Ascending aorta (tissue), 2 donors: ENCODE measurements at regions not wholly inside any gene's neighbourhood (a gene's known extent, or its start where the extent isn't known, plus 50 kb on each side); places are given as distances from the start of the nearest gene placed in this dataset.

Source experiments
- DNase-seq, 2 donors: peaks; one replicate each; pipeline ENCODE4 v3.0.0-alpha.2; 2019; ENCODE audit warnings: low spot score in 2 of 2
- H3K27ac ChIP-seq, 2 donors: fragments of 200-600 bp; sonication (generic); one replicate each; pipeline ENCODE4 v1.5.1; 2016 to 2017; ENCODE audit warnings: mild to moderate bottlenecking in 1 of 2
- H3K27me3 ChIP-seq: fragments of 200-600 bp; sonication (generic); one replicate; pipeline ENCODE4 v1.5.1; 2017
- H3K36me3 ChIP-seq, 2 donors: fragments of 200-600 bp; sonication (generic); one replicate each; pipeline ENCODE4 v1.5.1; 2016
- H3K4me1 ChIP-seq, 2 donors: fragments of 200-600 bp; sonication (generic); one replicate each; pipeline ENCODE4 v1.5.1; 2016 to 2017; ENCODE audit warnings: mild to moderate bottlenecking in 1 of 2
- H3K4me3 ChIP-seq, 2 donors: fragments of 200-600 bp; sonication (generic); one replicate each; pipeline ENCODE4 v1.5.1; 2016 to 2017; ENCODE audit warnings: mild to moderate bottlenecking in 1 of 2
- H3K9me3 ChIP-seq, 2 donors: fragments of 200-600 bp; sonication (generic); one replicate each; pipeline ENCODE4 v1.5.1; 2016
- CTCF ChIP-seq, 3 experiments: fragments of 200-600 bp in 2 of 3; fragments of 450-650 bp in 1 of 3; sonication (generic) in 2 of 3; IDR thresholded peaks; one replicate each; pipeline ENCODE4 v1.5.1; 2016 to 2019; ENCODE audit warnings: antibody characterized with exemption in 3 of 3, mild to moderate bottlenecking in 1 of 3, moderate library complexity in 1 of 3
- intact Hi-C: fragments of 100-400 bp; cut with DNase I; formaldehyde crosslinking; loops from one replicate; pipeline ENCODE4 v1.15.1; 2023

- H3K27me3 ChIP-seq, result no peaks in the 10 kb centered on the region
- intact Hi-C loops, result no loop called here
- H3K36me3 ChIP-seq, result no peaks in the 10 kb centered on the region
- H3K9me3 ChIP-seq, result no peaks in the 10 kb centered on the region
- no peak for TF ChIP-seq CTCF (IDR thresholded peaks at IDR 0.05)
- H3K4me3 ChIP-seq, result no peak overlapping the region
- H3K4me1 ChIP-seq, result no peaks in the 10 kb centered on the region
- DNase-seq, result no peak
- no peak overlapping the region for H3K27ac ChIP-seq
These were observed 498.2 kb downstream of the BCL11B start for GRCh38 chr14:98773814-98774213.

GRCh38 chr14:98775892-98776291, 496.1 kb downstream of the BCL11B start:
- Histone ChIP-seq H3K27me3 (no peaks in the 10 kb centered on the region), H3K27ac (no peak overlapping the region), H3K4me1 (no peaks in the 10 kb centered on the region), H3K4me3 (no peak overlapping the region), H3K36me3 (no peaks in the 10 kb centered on the region), H3K9me3 (no peaks in the 10 kb centered on the region)
- DNase-seq, result no peak
- TF ChIP-seq CTCF (IDR thresholded peaks at IDR 0.05), result no peak
- intact Hi-C loops, result no loop called here

- intact Hi-C loops, result no loop called here
- no peak overlapping the region for H3K27ac ChIP-seq
- no peak for DNase-seq
- H3K4me1 ChIP-seq, result no peaks in the 10 kb centered on the region
- H3K4me3 ChIP-seq, result no peak overlapping the region
- no peaks in the 10 kb centered on the region for H3K9me3 ChIP-seq
- H3K36me3 ChIP-seq, result no peaks in the 10 kb centered on the region
- H3K27me3 ChIP-seq, result no peaks in the 10 kb centered on the region
- no peak for TF ChIP-seq CTCF (IDR thresholded peaks at IDR 0.05)
These were observed 489.9 kb downstream of the BCL11B start for GRCh38 chr14:98782062-98782461.

GRCh38 chr14:98785578-98785977, 486.4 kb downstream of the BCL11B start:
- Histone ChIP-seq H3K27me3 (no peaks in the 10 kb centered on the region), H3K9me3 (no peaks in the 10 kb centered on the region), H3K27ac (no peak overlapping the region), H3K4me3 (no peak overlapping the region), H3K4me1 (no peaks in the 10 kb centered on the region), H3K36me3 (no peaks in the 10 kb centered on the region)
- intact Hi-C loops, result no loop called here
- no peak for TF ChIP-seq CTCF (IDR thresholded peaks at IDR 0.05)
- no peak for DNase-seq

- Histone ChIP-seq H3K4me3 (no peak overlapping the region), H3K36me3 (no peaks in the 10 kb centered on the region), H3K9me3 (no peaks in the 10 kb centered on the region), H3K27me3 (no peaks in the 10 kb centered on the region), H3K27ac (no peak overlapping the region), H3K4me1 (no peaks in the 10 kb centered on the region)
- no peak for DNase-seq
- intact Hi-C loops, result no loop called here
- TF ChIP-seq CTCF (IDR thresholded peaks at IDR 0.05), result no peak
These were observed 485.5 kb downstream of the BCL11B start for GRCh38 chr14:98786456-98786855.

GRCh38 chr14:98791661-98792060, 480.3 kb downstream of the BCL11B start:
- Histone ChIP-seq H3K27ac (no peak overlapping the region), H3K4me1 (no peaks in the 10 kb centered on the region), H3K27me3 (no peaks in the 10 kb centered on the region), H3K9me3 (no peaks in the 10 kb centered on the region), H3K36me3 (no peaks in the 10 kb centered on the region), H3K4me3 (no peak overlapping the region)
- intact Hi-C loops, result no loop called here
- TF ChIP-seq CTCF (IDR thresholded peaks at IDR 0.05), result no peak
- DNase-seq, result no peak
